NOMO-1 treated with dmso at 0.1 percent for 144 hours (cell line): ENCODE measurements at regions not wholly inside any gene's neighbourhood (a gene's known extent, or its start where the extent isn't known, plus 50 kb on each side); places are given as distances from the start of the nearest gene placed in this dataset.
"Not testable (repeated sequence)": the region's sequence is repeated elsewhere in the genome, so short reads cannot be mapped to it uniquely, and the experiment has no call there.

Experiments
- DNase-seq: peaks from one replicate; lab custom pipeline; 2025; ENCODE audit not compliant: unreplicated experiment; lab: John Stamatoyannopoulos, UW

- no peak for DNase-seq
Measured at GRCh38 chr10:63910806-63911205, 389.6 kb downstream of the REEP3 start.

DNA sequence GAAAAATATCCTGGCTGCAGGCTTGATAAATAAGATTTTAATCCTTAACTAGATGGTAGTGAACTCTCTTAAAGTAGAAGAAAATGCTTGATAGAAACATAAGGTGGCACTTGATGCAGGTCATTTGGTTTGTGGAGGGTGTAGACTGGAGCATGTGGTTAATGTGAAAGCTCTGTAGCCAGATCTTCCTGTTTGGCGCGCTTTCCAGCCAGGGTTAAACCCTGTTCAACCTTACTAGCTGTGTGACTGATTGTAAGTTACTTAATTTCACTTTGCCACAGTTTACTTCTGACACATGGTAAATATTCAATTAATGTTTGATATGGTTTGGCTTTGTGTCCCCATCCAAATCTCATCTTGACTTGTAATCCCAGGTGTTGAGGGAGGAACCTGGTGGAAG is 394.0 kb downstream of the REEP3 start:
- DNase-seq, result no peak

GRCh38 chr10:63917363-63917762 is 396.2 kb downstream of the REEP3 start:
- DNase-seq, result no peak

DNA sequence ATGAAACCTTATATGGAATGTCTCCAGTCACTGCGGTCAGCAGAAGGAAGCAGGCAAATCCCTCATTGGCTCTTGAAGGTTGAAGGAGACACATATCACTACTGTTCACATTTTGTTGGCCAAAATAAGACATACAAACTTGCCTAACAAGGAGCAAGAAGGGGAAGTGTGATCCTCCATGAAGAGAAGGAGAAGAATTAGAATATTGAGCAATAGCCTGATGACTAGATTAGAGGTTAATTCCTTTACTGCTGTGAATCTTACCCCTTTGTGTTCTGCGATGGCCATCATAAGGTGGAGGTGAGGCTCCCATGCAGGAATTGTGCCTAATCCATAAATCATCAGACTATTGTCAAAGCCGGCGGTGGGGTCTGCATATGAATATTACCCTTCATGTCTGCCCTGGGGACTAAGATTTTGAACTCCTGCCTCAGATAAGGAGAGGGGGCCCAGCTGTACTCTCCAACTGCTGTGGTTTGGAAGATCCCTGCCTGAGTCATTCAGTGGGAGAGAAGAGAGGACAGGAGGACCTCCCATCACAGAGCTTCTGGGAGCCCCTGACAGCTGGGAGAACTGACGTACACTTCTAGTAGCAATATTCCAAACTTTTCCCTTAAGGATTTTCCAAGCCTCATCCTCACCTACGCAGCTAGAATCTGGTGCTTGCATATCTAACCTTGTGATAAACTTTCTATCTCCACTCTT is 398.5 kb downstream of the REEP3 start:
- DNase-seq, result peak; percentile 26

DNA sequence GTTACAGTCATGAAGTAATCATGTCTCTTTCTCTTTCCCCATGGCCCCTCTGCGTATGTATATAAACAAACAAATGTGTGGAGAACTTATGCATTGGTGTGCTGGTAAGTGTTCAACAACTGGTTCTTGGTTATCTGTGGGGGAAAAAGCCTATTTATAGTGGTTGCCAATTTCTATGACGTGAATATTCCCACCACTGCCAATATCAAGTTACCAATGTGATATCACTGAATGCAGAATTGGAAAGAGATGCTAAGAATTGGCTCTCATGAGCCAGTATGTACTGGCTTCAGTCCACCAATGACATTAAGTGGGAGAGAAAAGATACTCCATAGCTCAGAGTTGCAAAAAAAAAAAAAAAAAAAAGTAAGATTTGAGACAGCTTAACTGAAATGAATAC is 399.7 kb downstream of the REEP3 start:
- no peak for DNase-seq

DNA sequence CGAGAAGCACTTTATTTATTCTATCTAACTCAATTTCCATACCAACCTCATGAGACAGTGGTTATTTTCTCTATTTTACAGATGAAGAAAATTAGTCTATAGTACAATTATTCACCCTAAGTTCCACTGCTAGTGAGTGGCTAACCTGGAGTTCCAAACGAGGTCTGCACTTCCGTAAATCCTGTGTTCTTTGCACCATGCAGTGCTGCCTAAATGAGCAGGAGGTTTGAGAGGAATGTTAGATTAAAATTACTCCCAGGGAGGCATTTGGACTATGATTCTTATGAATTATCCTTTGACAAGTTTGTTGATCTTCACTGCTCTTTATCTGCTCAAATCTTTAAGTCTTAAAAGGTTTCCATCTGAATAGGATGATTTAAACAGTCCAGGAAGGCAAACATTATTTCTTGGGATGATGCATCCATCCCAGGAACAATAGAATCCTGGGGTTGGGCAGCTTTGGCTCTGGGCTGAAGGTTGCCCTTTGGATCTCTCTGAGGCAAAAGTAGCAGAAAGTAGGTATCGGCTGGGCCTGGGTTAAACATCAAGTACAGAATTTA is 400.8 kb downstream of the REEP3 start:
- DNase-seq, result no peak

DNA sequence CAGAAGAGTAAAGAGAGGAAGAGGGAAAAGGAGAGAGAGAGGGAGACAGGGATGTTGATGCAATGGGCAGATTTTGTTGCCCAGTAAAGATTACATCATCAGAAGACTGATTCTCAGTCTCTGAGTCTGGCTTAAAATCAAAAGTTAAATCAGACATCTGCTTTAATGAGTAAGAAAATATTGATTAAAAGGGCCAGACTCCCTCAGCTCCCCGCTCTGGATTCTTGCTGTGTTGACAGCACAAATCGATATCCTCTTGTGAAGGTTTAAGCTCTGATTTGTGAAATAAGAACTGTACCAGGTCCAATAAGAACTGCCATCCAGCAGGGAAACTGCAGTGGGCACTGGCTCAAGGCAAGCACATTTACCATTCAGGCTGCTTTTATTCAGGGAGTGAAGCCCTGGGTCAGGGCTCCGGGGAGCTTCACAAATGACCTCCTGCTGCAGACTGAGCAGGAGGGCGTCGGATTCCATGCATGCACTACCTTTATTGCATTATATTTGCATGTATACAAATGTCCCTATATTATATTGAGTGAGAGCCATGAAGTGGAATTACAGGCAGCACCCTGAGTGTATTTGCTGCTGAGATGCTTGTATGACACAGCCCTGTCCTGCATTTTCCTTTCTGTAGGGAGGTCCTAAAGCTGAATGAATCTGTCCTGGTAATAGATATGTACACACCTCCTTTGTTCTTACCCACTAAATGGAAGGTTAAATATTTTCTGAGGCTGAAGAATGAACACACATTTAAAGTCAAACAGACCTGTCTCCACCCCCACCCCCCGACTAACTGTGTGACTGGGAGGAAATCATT is 401.5 kb downstream of the REEP3 start:
- DNase-seq, result no peak

DNA sequence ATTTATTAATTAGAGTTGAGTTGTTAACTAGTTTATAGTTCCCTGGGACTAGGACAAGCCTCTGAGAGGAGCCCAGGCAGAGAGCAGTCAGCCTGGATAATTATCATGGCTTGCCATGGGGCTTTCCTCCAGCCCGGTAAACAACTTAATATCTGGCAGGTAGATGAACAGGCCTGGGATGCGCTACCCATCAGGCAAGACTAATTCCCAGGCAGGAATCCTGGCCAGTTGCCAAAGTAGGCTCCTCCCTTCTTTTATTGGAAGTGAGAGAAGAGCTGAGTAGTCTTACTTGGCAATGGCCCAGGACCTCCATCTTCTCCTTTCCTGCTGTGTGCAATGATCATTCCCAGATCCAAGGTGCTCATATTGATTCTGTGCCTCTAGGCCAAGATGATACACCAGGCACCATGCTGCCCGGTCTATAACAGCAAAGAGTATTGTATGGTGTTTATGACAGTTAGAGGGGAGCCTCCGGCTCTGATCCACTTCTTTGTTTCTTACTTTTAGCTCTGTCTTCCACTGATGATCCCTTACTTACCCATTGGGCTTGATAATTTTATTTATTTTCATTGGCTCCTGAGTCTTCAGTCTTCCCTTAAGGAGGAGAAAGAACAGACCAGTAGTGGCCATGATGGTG is 408.7 kb downstream of the REEP3 start:
- no peak for DNase-seq

- DNase-seq, result no peak
Measured at GRCh38 chr10:63930584-63930983, 409.4 kb downstream of the REEP3 start.

DNA sequence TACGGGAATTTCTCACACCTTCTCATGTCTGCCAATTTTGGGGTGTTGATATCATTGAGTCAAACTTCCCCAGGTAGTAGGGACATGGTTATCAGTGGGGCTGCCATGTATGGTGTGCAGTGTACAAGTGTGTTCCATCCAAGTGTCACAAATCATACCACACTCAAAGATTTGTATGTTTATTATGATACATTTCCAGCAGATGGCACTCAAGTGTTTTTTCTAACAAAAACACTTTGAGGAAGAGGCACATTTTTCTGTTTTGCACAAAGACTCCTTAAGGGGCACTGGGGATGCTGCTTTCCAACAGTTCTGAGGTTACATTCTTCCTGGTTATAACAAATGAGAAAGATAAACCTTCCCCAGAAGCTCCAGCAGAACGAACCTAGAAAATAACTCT is 414.5 kb downstream of the REEP3 start:
- DNase-seq, result no peak

- DNase-seq, result no peak
Measured at GRCh38 chr10:63940277-63940922, 419.2 kb downstream of the REEP3 start.

DNA sequence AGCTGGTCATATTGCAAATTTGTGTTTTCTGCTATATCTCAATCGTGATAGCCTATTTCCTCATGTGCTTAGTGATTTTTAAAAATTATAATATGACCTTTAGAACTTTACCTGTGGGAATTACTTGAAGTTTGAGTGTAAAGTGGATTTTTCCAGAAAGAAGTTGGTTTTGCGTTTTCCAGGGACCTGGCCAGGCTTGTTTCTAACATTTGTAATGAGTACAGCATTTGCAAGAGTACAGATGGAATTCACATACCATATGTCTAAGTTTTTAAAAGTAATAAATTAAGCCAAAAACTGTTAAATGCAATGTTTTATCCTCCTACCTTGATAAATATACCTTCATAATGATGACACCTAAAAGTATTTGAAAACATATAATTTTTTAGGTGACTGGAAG is 443.2 kb downstream of the REEP3 start:
- DNase-seq, result no peak

GRCh38 chr10:63965846-63966245 is 444.6 kb downstream of the REEP3 start:
- DNase-seq, result no peak

DNA sequence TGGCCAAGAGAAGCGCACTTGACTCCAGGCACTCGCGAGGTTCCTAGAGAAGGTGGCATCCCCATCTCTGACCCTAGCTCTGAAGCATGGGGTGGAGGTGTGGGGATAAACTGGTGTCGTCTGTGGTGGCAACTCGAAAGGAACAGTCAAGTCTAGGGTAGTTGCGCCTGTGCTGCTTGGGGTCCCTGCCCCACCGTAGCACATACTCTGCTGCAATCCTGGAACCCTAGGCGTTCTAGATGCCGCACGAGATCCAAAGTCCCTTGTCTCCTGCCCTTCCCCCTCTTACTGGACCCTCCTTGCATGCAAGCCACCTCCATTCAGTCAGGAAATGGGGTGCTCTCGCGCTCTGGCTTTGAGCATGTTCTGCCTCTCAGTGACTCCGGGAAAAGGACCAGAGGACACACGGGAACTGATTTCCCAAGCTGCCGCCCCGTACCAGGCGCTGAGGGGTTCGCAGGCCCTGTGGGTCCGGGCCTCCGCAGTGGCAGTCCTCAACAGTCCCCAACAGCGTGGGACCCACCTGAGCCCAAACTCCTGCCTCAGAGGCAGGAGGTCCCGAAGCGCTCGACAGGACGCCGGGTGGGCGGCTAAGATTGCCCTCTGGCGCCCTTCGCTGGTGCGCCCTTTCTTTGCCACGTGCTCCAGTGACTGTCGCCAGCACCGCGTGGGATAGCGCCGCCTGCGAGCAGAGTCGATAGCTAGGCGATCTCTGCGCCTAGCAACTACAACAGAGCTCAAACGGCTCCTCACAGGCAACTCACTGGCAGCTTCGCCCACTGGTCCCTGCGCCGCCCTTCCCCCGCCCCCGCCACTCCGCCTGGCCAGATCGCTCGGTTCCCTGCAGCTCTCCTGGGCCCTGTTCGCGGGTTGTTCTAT is 452.0 kb downstream of the REEP3 start:
- DNase-seq, result no peak

DNA sequence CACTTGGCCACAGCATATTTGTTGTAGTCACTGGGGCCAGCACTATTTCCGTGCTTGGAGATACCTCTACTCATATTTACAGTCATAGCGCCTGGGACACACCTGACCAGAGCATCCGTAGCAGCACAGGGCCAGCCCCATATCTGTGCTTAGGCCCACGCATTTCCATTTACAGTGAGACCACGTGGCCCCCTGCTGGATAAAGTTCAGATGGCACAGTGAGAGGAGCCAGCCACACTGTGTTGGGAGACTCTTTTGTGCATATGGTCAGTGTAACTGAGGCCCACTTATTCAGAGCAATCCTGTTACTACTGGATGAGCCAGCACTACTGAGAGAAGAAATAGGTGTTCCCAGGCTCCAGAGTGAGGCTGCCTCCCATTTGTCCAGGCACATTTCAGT is 455.3 kb downstream of the REEP3 start:
- DNase-seq, result no peak

DNA sequence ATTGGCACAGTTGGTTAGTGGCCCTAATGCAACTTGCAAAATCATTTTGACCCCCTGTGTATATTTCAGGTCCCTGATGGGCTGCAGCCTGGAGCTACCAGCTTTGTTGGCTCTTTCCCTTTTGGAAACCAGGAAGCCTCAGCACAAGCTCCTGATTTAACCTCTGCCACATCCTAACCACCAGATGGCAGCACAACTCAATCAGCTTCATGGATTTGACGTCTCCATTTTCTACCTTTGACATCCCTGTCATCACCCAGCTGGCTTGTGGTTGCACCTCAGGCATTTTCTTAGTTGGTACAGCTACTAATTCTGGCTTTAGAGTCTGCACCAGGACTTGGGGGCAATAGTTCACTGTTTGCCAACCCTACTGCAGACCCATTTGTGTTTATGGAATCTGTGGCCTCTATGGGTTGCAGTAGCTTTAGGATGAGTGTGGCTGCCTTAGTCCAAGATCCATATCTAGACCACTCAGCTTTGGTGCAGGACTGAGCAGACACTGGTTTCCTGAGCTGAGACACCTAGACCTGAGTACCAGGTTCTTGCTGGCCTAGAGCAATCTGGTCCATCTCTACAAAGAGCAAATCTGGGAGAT is 456.2 kb downstream of the REEP3 start:
- DNase-seq, result no peak

DNA sequence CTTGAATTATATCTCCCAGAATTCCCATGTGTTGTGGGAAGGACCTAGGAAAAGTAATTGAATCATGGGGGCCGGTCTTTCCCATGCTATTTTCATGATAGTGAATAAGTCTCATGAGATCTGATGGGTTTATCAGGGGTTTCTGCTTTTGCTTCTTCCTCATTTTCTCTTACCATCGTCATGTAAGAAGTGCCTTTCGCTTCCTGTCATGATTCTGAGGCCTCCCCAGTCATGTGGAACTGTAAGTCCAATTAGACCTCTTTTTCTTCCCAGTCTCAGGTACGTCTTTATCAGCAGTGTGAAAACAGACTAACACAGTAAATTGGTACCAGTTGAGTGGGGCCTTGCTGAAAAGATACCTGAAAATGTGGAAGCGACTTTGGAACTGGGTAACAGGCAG is 459.7 kb downstream of the REEP3 start:
- not testable (repeated sequence) for DNase-seq

DNA sequence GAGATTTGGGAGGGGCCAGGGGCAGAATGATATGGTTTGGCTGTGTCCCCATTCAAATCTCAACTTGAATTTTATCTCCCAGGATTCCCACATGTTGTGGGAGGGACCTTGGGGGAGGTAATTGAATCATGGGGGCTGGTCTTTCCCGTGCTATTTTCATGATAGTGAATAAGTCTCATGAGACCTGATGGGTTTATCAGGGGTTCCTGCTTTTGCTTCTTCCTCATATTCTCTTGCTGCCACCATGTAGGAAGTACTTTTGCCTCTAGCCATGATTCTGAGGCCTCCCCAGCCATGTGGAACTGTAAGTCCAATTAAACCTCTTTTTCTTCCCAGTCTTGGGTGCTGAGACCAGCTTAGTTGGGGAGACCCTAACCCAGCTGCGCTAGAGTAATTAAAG is 462.9 kb downstream of the REEP3 start:
- not testable (repeated sequence) for DNase-seq

- DNase-seq, result no peak
Measured at GRCh38 chr10:63986536-63986935, 465.3 kb downstream of the REEP3 start.

DNA sequence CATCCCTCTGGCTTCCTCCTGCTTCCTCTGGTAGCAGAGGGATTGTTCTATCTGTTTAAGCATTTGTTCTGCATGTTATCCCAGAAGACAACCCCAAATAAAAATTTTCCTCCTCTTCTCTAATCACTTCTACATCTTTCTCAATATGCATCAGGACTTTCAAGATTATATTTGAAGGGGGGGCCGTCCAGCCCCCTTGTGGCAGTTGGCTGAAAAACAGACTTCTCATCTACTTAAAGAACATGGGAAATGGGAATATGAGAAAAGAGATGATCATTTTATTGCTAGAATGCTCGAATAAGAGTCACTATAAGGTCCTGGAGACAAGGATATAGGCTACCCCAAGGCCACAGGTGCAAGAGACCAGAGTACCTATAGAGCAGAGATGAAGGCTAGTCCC is 466.0 kb downstream of the REEP3 start:
- no peak for DNase-seq
